Right atrium auricular region (tissue), 2 donors: ENCODE measurements at regions not wholly inside any gene's neighbourhood (a gene's known extent, or its start where the extent isn't known, plus 50 kb on each side); places are given as distances from the start of the nearest gene placed in this dataset.

ENCODE experiments used
- DNase-seq: peaks from one replicate; pipeline ENCODE4 v3.0.0-alpha.2; 2019; ENCODE audit warnings: low spot score
- H3K27ac ChIP-seq, 2 donors: fragments of 200-600 bp; sonication (generic); 1 replicate in 1 of 2; 2 replicates in 1 of 2; pipeline ENCODE4 v1.5.1; 2016 to 2019
- H3K27me3 ChIP-seq, 2 donors: fragments of 200-600 bp; sonication (generic); one replicate each; pipeline versions ENCODE4 v1.5.1 to v1.6.0; 2017 to 2019
- H3K36me3 ChIP-seq: fragments of 200-600 bp; sonication (generic); one replicate; pipeline ENCODE4 v1.5.1; 2016
- H3K4me1 ChIP-seq, 2 donors: fragments of 200-600 bp; sonication (generic); one replicate each; pipeline versions ENCODE4 v1.5.1 to v1.6.0; 2017 to 2019
- H3K4me3 ChIP-seq, 2 donors: fragments of 200-600 bp; sonication (generic); 1 replicate in 1 of 2; 2 replicates in 1 of 2; pipeline ENCODE4 v1.5.1; 2017 to 2019; ENCODE audit warnings: mild to moderate bottlenecking in 1 of 2, moderate library complexity in 1 of 2
- H3K9me3 ChIP-seq, 2 donors: fragments of 200-600 bp; sonication (generic); one replicate each; pipeline ENCODE4 v1.5.1; 2019
- CTCF ChIP-seq, 2 donors: fragments of 200-600 bp; sonication (generic); IDR thresholded peaks; one replicate each; pipeline ENCODE4 v1.5.1; 2019; ENCODE audit warnings: antibody characterized with exemption in 2 of 2

DNA sequence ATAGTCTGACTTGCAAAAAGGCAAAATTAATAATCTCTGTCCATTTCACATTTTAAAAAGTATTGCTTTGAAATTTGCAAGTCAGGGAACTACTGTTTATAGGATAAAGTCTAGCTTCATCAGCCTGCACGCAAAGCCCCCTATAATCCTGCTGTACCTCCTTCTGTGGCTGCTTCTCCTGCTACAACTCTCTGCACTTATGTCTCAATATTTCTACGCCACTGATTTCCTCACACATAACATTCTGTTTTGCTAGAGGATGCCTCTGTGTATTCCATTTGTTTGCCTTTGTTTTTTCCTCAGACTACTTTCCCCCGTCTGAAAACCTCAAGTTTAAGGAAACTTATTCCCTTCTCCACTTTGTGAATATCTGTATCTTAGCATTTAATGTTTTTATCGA lies 389.9 kb downstream of the RFC3 start:
- H3K36me3 ChIP-seq, result no peaks in the 10 kb centered on the region
- H3K27me3 ChIP-seq, result no peaks in the 10 kb centered on the region
- H3K4me3 ChIP-seq, result no peak overlapping the region
- H3K27ac ChIP-seq, result peak overlapping the region in 1 of 2 donors; percentile 49
- H3K4me1 ChIP-seq, result peaks cover 0 to 10% of the 10 kb centered on the region in 2 donors
- peaks cover 0 to 5% of the 10 kb centered on the region in 2 donors for H3K9me3 ChIP-seq
- no peak for TF ChIP-seq CTCF (IDR thresholded peaks at IDR 0.05)
- DNase-seq, result no peak

DNA sequence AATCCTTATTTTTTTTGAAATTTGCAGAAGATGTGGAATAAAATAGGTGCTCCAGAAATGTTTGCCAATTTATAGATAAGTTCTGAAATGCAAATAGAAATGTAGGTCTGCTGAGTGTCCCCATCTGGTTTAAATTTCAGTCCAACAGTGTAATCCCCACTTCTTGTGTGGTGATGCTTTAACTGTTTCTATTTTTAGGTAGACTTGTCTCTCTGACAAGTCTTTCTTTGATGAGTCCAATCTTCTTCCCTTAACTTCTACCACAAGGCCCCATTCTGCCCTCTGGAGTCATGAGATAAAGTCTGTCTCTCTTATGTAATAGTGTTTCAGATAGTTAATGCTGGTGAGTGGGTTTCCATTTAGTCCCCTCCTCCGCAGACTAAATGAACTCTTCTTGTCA lies 390.4 kb downstream of the RFC3 start:
- H3K4me3 ChIP-seq, result no peak overlapping the region

DNA sequence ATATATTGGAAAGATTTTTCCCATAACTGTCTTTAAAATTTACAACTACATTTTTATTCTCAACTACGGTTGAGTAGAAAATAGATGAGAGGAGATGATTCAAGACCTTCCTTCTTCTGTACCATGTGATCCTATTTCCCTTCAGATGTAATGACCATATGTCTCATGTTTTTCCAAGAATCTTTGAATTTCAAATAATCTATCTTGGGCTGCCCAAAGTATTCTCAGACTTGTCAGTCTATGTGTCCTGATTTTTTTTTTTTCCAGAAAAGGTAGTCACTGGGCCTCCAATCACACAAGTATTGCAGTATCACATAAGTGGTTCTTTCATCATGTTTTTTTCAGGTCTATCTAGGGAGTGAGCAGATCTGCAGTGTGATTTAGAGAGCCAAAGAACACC lies 392.4 kb downstream of the RFC3 start:
- H3K27ac ChIP-seq, result no peak overlapping the region

More for the DNA sequence above, 390.4 kb downstream of the RFC3 start:
- Histone ChIP-seq H3K4me1 (peaks cover 0 to 10% of the 10 kb centered on the region in 2 donors), H3K9me3 (peaks cover 0 to 5% of the 10 kb centered on the region in 2 donors), H3K27me3 (no peaks in the 10 kb centered on the region), H3K27ac (peak overlapping the region in 1 of 2 donors; percentile 49), H3K36me3 (no peaks in the 10 kb centered on the region)
- no peak for TF ChIP-seq CTCF (IDR thresholded peaks at IDR 0.05)
- DNase-seq, result no peak

DNA sequence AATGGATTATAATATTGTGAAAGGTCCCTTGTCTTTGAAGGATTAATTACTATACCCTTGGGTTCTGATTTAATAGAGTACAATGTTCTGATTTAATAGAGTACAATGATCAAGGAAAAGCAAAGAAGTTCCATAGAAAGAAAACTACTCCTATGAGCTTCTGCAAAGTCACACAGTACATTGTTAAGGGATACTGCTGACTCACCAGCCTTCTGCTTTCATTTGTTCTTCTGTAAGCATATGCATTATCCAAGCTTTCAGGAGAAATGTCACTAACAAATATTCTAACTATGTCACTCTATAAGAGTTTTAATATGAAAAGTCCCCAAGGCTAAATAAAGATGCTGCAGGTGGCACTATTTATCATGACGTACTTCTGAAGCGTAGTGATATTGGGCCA lies 396.7 kb downstream of the RFC3 start:
- DNase-seq, result no peak
- Histone ChIP-seq H3K9me3 (no peaks in the 10 kb centered on the region), H3K27me3 (no peaks in the 10 kb centered on the region), H3K27ac (no peak overlapping the region), H3K4me3 (no peak overlapping the region), H3K4me1 (no peaks in the 10 kb centered on the region), H3K36me3 (no peaks in the 10 kb centered on the region)
- TF ChIP-seq CTCF (IDR thresholded peaks at IDR 0.05), result no peak

More for the DNA sequence above, 392.4 kb downstream of the RFC3 start:
- no peak for DNase-seq
- H3K36me3 ChIP-seq, result no peaks in the 10 kb centered on the region
- no peak overlapping the region for H3K4me3 ChIP-seq
- peaks cover 0 to 10% of the 10 kb centered on the region in 2 donors for H3K4me1 ChIP-seq
- TF ChIP-seq CTCF (IDR thresholded peaks at IDR 0.05), result no peak
- H3K27me3 ChIP-seq, result no peaks in the 10 kb centered on the region
- H3K9me3 ChIP-seq, result peaks cover 0 to 5% of the 10 kb centered on the region in 2 donors

GRCh38 chr13:34216256-34216655 lies 398.3 kb downstream of the RFC3 start:
- Histone ChIP-seq H3K27ac (no peak overlapping the region), H3K4me1 (no peaks in the 10 kb centered on the region), H3K4me3 (no peak overlapping the region), H3K9me3 (no peaks in the 10 kb centered on the region), H3K27me3 (no peaks in the 10 kb centered on the region), H3K36me3 (no peaks in the 10 kb centered on the region)
- no peak for TF ChIP-seq CTCF (IDR thresholded peaks at IDR 0.05)
- DNase-seq, result no peak

DNA sequence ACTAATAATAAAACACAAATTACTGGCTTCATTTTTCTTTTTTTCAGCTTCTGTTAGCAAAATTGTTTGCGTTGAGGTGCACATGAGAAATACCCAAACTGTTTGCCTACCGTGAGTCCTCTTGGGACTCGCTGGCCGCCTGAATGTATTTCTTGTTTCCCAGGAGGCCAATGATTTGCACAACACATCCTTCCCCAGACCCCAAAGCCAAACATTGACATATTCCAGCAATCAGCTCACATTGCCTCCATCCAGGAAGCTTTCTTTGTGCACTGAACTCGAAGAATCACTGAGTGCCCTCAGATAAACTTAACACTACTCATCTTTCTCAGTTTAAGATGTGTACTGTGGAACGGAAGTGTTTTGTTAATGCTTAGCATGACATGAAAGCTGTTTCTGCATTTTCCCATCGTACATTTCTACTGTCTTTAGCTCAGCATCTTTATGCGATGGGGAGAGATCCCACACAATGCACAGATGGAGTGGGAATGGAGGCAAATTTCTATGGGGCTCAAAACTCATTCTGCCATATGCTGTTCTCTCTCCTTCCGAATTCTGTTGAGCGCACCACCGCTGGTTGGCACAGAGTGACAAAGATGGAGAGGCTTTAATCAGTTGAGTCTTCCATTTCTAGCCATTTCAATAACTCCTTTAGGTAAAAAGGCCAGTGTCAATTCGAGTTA lies 399.5 kb downstream of the RFC3 start:
- no peak for DNase-seq
- Histone ChIP-seq H3K27me3 (no peaks in the 10 kb centered on the region), H3K9me3 (no peaks in the 10 kb centered on the region), H3K36me3 (no peaks in the 10 kb centered on the region), H3K4me1 (no peaks in the 10 kb centered on the region), H3K4me3 (no peak overlapping the region), H3K27ac (no peak overlapping the region)
- no peak for TF ChIP-seq CTCF (IDR thresholded peaks at IDR 0.05)
